Astrocyte of the cerebellum (primary cell): ENCODE measurements at regions not wholly inside any gene's neighbourhood (a gene's known extent, or its start where the extent isn't known, plus 50 kb on each side); places are given as distances from the start of the nearest gene placed in this dataset.
A peak's percentile ranks its signal among the peaks of the same experiment; 100 is the strongest.

ENCODE experiments used
- DNase-seq: peaks from one replicate; pipeline ENCODE4 v3.0.0-alpha.2; 2011; ENCODE audit warnings: low read depth
- H3K4me3 ChIP-seq: 2 replicates; pipeline ENCODE4 v1.5.1; 2011; ENCODE audit warnings: mild to moderate bottlenecking, low read depth, low read length, moderate library complexity
- in situ Hi-C: cut with HindIII; loops from 2 replicates; pipeline ENCODE4 v1.10.0; 2017; ENCODE audit warnings: low sequenced_read_pairs
- TF ChIP-seq, protein P1 (sequence below): IDR thresholded peaks from 2 replicates; pipeline ENCODE4 v1.5.1; 2012; ENCODE audit warnings: low read length, low read depth, moderate library complexity, mild to moderate bottlenecking; ENCODE audit errors: missing control alignments

DNA sequence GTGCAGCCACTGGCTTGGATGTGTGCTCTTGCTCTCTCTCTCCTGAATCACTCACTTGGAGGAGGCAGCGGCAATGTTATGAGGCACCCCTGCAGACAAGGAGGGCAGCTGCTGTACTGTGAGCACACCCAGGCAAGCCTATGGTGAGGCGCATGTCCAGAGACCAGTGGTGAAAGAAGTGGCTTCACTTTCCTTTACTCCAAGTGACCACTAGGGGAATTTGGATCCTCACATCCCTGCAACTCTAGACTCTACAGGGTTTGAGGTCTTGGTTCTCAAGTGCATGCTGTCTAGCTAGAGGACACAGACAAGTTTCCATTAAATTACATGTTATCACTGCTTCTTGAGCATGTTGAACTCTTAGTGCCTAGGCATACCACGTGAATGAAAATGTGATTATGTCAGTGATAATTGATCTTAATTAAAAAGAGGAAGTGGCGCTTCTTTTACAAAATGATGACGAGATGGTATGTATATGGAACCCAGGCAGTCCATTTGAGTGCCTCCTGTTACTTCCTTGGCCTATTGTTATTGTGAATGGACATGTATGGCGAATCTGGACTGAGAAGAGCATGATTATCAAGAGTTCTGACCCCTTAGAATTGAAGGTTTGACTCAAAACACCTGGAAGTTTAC, 181.0 kb upstream of the CDH2 start:
- TF ChIP-seq, protein P1, sequence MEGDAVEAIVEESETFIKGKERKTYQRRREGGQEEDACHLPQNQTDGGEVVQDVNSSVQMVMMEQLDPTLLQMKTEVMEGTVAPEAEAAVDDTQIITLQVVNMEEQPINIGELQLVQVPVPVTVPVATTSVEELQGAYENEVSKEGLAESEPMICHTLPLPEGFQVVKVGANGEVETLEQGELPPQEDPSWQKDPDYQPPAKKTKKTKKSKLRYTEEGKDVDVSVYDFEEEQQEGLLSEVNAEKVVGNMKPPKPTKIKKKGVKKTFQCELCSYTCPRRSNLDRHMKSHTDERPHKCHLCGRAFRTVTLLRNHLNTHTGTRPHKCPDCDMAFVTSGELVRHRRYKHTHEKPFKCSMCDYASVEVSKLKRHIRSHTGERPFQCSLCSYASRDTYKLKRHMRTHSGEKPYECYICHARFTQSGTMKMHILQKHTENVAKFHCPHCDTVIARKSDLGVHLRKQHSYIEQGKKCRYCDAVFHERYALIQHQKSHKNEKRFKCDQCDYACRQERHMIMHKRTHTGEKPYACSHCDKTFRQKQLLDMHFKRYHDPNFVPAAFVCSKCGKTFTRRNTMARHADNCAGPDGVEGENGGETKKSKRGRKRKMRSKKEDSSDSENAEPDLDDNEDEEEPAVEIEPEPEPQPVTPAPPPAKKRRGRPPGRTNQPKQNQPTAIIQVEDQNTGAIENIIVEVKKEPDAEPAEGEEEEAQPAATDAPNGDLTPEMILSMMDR, result peak; percentile 11
- DNase-seq, result no peak
- H3K4me3 ChIP-seq, result no peak overlapping the region
- in situ Hi-C loops, result no loop called here

DNA sequence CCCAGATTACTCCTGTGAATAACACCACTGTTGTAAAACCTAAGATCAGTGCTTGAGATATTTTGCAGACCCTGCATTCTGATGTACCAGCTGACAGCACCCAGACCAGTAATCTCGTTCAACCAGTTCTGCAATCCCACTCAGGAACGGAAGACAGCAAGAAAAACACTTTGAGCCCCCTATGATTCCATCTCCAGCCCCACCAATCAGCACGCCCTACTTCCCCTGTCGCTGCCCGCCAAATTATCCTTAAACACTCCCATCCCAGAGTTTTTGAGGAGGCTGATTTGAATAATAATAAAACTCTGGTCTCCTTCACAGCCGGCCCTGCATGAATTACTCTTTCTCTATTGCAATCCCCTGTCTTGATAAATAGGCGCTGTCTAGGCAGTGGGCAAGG, 173.9 kb upstream of the CDH2 start:
- DNase-seq, result no peak
- in situ Hi-C loops, result loop anchor here (5.0 kb wide), 1 partner anchor 59 kb away; no protein-coding TSS in a partner anchor
- H3K4me3 ChIP-seq, result no peak overlapping the region
- TF ChIP-seq, protein P1, result no peak

DNA sequence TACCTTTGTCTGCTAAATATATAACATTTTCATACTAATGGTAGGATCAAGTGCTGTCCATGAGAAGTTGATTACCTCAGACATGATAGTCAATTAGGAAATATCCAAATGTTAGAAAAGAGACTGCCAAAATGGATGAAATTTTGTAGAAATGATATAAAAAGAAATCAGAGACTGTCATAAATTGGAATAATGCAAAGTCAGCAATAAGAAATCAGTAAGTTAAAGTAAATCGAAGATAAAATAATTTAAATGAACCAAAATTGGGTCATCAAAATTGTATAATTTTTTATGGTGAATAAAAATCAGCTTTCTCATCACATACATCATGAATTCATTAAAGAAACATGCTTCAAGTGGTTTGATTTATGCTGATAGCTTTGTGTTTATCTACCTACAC, 165.3 kb upstream of the CDH2 start:
- H3K4me3 ChIP-seq, result no peak overlapping the region
- in situ Hi-C loops, result no loop called here
- TF ChIP-seq, protein P1, result no peak
- no peak for DNase-seq

DNA sequence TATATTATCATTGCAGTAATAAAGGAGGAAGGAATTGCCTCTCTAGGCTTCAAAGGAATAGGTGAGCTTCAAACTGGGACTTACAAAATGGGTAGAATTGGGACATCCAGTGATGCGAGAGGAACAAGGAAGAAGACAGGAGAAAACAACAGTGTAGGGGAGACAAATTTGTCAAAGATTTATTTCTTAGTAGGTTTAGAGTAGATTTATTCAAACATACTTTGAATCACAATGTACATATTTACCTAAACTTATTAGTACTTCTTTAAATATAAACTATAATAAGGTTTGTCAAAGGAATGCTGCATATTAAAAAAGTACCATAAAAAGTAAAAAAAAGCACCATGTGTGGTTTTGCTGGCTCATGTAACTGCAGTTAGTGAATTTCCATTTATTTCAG, 161.4 kb upstream of the CDH2 start:
- no peak for DNase-seq
- H3K4me3 ChIP-seq, result no peak overlapping the region
- in situ Hi-C loops, result no loop called here
- TF ChIP-seq, protein P1, result no peak

DNA sequence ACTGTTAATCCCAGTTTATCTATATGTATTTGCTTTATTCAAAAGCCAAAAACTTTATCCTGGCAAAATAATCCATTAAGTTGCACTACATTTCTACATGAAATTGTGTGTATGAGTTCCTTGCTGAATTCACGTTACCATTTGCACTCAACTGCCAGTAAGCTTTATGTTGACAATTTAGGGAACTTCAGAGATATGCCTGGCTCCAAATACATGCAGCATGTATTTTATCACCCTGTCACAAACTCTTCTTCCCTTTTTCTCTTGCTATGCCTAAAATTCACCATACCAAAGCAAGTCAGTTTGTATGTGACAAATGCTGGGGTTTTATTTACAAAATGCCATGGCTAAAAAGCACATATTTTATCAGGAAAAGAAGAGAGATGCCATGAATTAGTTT, 157.6 kb upstream of the CDH2 start:
- in situ Hi-C loops, result no loop called here
- TF ChIP-seq, protein P1, result no peak
- H3K4me3 ChIP-seq, result no peak overlapping the region
- DNase-seq, result no peak

DNA sequence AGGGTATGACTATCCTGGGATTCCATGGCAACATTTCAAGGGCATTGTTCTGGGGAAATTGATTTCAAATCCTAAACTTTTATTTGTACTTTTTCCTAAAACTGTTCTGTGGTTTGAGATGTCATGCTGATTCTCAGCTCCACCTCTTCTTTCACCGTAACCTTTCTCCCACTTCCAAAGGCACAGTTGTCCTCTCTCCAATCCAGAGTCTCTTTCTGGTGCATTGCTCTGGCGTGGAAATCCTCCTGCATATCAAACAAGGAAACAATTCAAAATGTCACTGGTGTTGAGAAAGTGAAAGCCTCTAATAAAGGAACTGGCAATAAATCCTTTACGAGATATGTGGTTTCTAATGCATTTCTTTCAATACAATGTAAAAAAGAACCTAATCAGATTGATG, 155.1 kb upstream of the CDH2 start:
- in situ Hi-C loops, result no loop called here
- no peak for DNase-seq
- H3K4me3 ChIP-seq, result no peak overlapping the region
- TF ChIP-seq, protein P1, result no peak
